Stimulated activated CD4-positive, alpha-beta T cell treated with anti-CD3 and anti-CD28 coated beads, TNF-alpha, amount 100 ng/mL, for 1 hour (primary cell): ENCODE measurements at regions not wholly inside any gene's neighbourhood (a gene's known extent, or its start where the extent isn't known, plus 50 kb on each side); places are given as distances from the start of the nearest gene placed in this dataset.

Experiments used
- DNase-seq, 3 donors: peaks; one replicate each; pipeline ENCODE4 v3.0.0-alpha.2; 2020; ENCODE audit warnings: low read depth in 3 of 3, low spot score in 1 of 3

GRCh38 chr9:1951446-1951845 lies 63.7 kb upstream of the SMARCA2 start:
- DNase-seq: no peak

- DNase-seq: no peak
Observed at GRCh38 chr9:1952001-1952400, 63.1 kb upstream of the SMARCA2 start.

GRCh38 chr9:1954238-1954637 lies 60.9 kb upstream of the SMARCA2 start:
- DNase-seq: no peak

GRCh38 chr9:1956958-1957357 lies 58.2 kb upstream of the SMARCA2 start:
- DNase-seq: no peak

GRCh38 chr9:1957856-1958255 lies 57.3 kb upstream of the SMARCA2 start:
- no peak for DNase-seq

GRCh38 chr9:1959371-1959770 lies 55.8 kb upstream of the SMARCA2 start:
- no peak for DNase-seq

- no peak for DNase-seq
Observed at GRCh38 chr9:1960342-1961042, 54.7 kb upstream of the SMARCA2 start.

GRCh38 chr9:1962122-1962521 lies 53.0 kb upstream of the SMARCA2 start:
- no peak for DNase-seq

GRCh38 chr9:1962588-1963106 lies 52.5 kb upstream of the SMARCA2 start:
- no peak for DNase-seq

- DNase-seq: no peak
Observed at GRCh38 chr9:1964093-1964492, 51.1 kb upstream of the SMARCA2 start.
